ENCODE measurements at regions not wholly inside any gene's neighbourhood (a gene's known extent, or its start where the extent isn't known, plus 50 kb on each side); places are given as distances from the start of the nearest gene placed in this dataset.

DNA sequence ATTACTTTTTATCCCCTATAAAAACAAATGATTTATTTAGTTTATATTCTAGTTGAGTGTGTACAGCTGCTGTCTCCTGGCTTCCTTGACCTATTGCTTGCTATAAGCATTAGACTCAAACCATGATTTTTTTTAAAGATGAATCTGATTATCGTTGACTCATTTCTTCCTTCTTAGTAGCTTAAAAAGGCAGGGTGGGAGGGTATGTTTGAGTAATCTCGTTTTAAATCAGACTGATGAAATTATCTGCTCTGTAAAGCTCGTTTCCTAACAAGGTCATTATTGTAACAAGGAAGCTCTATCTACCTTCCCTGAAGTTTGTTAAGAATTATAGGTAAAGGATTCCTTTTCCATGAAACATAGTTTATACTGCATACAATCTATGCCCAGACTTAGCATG, 276.3 kb upstream of the KCND2 start:
- TF ChIP-seq, protein P1, sequence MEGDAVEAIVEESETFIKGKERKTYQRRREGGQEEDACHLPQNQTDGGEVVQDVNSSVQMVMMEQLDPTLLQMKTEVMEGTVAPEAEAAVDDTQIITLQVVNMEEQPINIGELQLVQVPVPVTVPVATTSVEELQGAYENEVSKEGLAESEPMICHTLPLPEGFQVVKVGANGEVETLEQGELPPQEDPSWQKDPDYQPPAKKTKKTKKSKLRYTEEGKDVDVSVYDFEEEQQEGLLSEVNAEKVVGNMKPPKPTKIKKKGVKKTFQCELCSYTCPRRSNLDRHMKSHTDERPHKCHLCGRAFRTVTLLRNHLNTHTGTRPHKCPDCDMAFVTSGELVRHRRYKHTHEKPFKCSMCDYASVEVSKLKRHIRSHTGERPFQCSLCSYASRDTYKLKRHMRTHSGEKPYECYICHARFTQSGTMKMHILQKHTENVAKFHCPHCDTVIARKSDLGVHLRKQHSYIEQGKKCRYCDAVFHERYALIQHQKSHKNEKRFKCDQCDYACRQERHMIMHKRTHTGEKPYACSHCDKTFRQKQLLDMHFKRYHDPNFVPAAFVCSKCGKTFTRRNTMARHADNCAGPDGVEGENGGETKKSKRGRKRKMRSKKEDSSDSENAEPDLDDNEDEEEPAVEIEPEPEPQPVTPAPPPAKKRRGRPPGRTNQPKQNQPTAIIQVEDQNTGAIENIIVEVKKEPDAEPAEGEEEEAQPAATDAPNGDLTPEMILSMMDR (IDR thresholded peaks at IDR 0.05; ENCODE audit: insufficient read depth, low read depth, low read length), result no peak
- TF ChIP-seq EZH2 (IDR thresholded peaks at IDR 0.05; ENCODE audit: insufficient read depth, low read length), result no peak

All from astrocyte (in vitro differentiated cells and primary cell).